Gastroesophageal sphincter (tissue), 4 donors: ENCODE measurements at regions not wholly inside any gene's neighbourhood (a gene's known extent, or its start where the extent isn't known, plus 50 kb on each side); places are given as distances from the start of the nearest gene placed in this dataset.

Experiments
- ATAC-seq: fragments of 150-250 bp; one replicate; pipeline ENCODE4 v1.9.1; 2016; ENCODE audit warnings: mild to moderate bottlenecking, moderate library complexity
- H3K27ac ChIP-seq, 4 donors: fragments of 200-600 bp; sonication (generic) in 3 of 4; 1 replicate in 3 of 4; 2 replicates in 1 of 4; pipeline ENCODE4 v1.5.1; 2016 to 2019
- H3K27me3 ChIP-seq: fragments of 200-600 bp; sonication (generic); one replicate; pipeline ENCODE4 v1.5.1; 2019
- H3K36me3 ChIP-seq, 2 donors: fragments of 200-600 bp; sonication (generic); one replicate each; pipeline ENCODE4 v1.5.1; 2019; ENCODE audit warnings: control low read depth in 1 of 2
- H3K4me1 ChIP-seq, 3 donors: fragments of 200-600 bp; sonication (generic); 1 replicate in 2 of 3; 2 replicates in 1 of 3; pipeline ENCODE4 v1.5.1; 2016 to 2019; ENCODE audit warnings: control low read depth in 2 of 3
- H3K4me3 ChIP-seq, 2 donors: fragments of 200-600 bp; sonication (generic); one replicate each; pipeline ENCODE4 v1.5.1; 2019; ENCODE audit warnings: mild to moderate bottlenecking in 1 of 2, moderate library complexity in 1 of 2
- H3K9me3 ChIP-seq, 3 donors: fragments of 200-600 bp; sonication (generic); one replicate each; pipeline ENCODE4 v1.5.1; 2017 to 2019; ENCODE audit warnings: control low read depth in 2 of 3
- CTCF ChIP-seq, 4 experiments: fragments of 200-600 bp in 2 of 4; fragments of 450-650 bp in 2 of 4; sonication (generic) in 1 of 4; IDR thresholded peaks; one replicate each; pipeline ENCODE4 v1.5.1; 2017 to 2019; ENCODE audit warnings: antibody characterized with exemption in 4 of 4, mild to moderate bottlenecking in 2 of 4, moderate library complexity in 2 of 4
- EP300 ChIP-seq: sonication (generic); formaldehyde crosslinking; IDR thresholded peaks from one replicate; pipeline ENCODE4 v1.6.1; 2017; ENCODE audit warnings: antibody characterized with exemption, mild to moderate bottlenecking
- POLR2A ChIP-seq, 2 donors: fragments of 450-650 bp; IDR thresholded peaks; one replicate each; pipeline ENCODE4 v1.6.1; 2017; ENCODE audit warnings: antibody characterized with exemption in 2 of 2, mild to moderate bottlenecking in 2 of 2, moderate library complexity in 1 of 2
- POLR2AphosphoS5 ChIP-seq: sonication (generic); formaldehyde crosslinking; IDR thresholded peaks from one replicate; pipeline ENCODE4 v1.6.1; 2017; ENCODE audit warnings: antibody characterized with exemption
- WGBS, 2 donors: methylation state at CpG; one replicate each; pipeline ENCODE4 v1.1.5; 2018; ENCODE audit warnings: low coverage in 1 of 2; 5-methylcytosine and 5-hydroxymethylcytosine counted together

- H3K36me3 ChIP-seq = no peaks in the 10 kb centered on the region
- no peak overlapping the region for H3K27ac ChIP-seq
- H3K4me3 ChIP-seq = no peak overlapping the region
- TF ChIP-seq POLR2A (IDR thresholded peaks at IDR 0.05) = no peak
- no peak for TF ChIP-seq EP300
- no peak for TF ChIP-seq POLR2AphosphoS5
- TF ChIP-seq CTCF (IDR thresholded peaks at IDR 0.05) = no peak
- peaks cover 7 to 39% (median 7%) of the 10 kb centered on the region in 3 donors for H3K4me1 ChIP-seq
- no peaks in the 10 kb centered on the region for H3K27me3 ChIP-seq
- ATAC-seq = no peak
- no peaks in the 10 kb centered on the region for H3K9me3 ChIP-seq
Measured at GRCh38 chr15:25541228-25541627, 102.4 kb upstream of the UBE3A start.

GRCh38 chr15:25536801-25537611 is 98.2 kb upstream of the UBE3A start:
- no peaks in the 10 kb centered on the region for H3K9me3 ChIP-seq
- no peak overlapping the region for H3K27ac ChIP-seq
- no peak overlapping the region for H3K4me3 ChIP-seq
- no peak for ATAC-seq
- peaks cover 0 to 14% (median 0%) of the 10 kb centered on the region in 3 donors for H3K4me1 ChIP-seq
- TF ChIP-seq POLR2A (IDR thresholded peaks at IDR 0.05) = no peak
- TF ChIP-seq EP300 = no peak
- no peak for TF ChIP-seq POLR2AphosphoS5
- TF ChIP-seq CTCF (IDR thresholded peaks at IDR 0.05) = no peak
- WGBS, 2 donors = 82 to 84% methylated on average over 7 of the region's 7 CpGs
- H3K36me3 ChIP-seq = no peaks in the 10 kb centered on the region
- H3K27me3 ChIP-seq = no peaks in the 10 kb centered on the region

GRCh38 chr15:25535866-25536265 is 97.0 kb upstream of the UBE3A start:
- Histone ChIP-seq H3K36me3 (no peaks in the 10 kb centered on the region), H3K27ac (no peak overlapping the region), H3K27me3 (no peaks in the 10 kb centered on the region), H3K4me3 (no peak overlapping the region), H3K4me1 (peaks cover 0 to 26% (median 0%) of the 10 kb centered on the region in 3 donors), H3K9me3 (no peaks in the 10 kb centered on the region)
- ATAC-seq = no peak
- WGBS, 2 donors = 89 to 93% methylated on average over 3 to 4 of the region's 5 CpGs
- TF ChIP-seq CTCF (IDR thresholded peaks at IDR 0.05) (no peak), POLR2AphosphoS5 (no peak)

GRCh38 chr15:25534293-25534692 is 95.5 kb upstream of the UBE3A start:
- TF ChIP-seq POLR2A (IDR thresholded peaks at IDR 0.05) (no peak), EP300 (no peak), POLR2AphosphoS5 (no peak), CTCF (IDR thresholded peaks at IDR 0.05) (no peak)
- Histone ChIP-seq H3K27me3 (no peaks in the 10 kb centered on the region), H3K4me1 (peaks cover 0 to 30% (median 0%) of the 10 kb centered on the region in 3 donors), H3K27ac (no peak overlapping the region), H3K36me3 (no peaks in the 10 kb centered on the region), H3K4me3 (no peak overlapping the region), H3K9me3 (no peaks in the 10 kb centered on the region)
- WGBS, 2 donors = 94 to 96% methylated on average over 3 to 6 of the region's 6 CpGs
- no peak for ATAC-seq
